ENCODE measurements at regions not wholly inside any gene's neighbourhood (a gene's known extent, or its start where the extent isn't known, plus 50 kb on each side); places are given as distances from the start of the nearest gene placed in this dataset.

GRCh38 chrX:40327085-40327484 lies 229.3 kb upstream of the BCOR start:
- Histone ChIP-seq H3K4me1 (ENCODE audit: control insufficient read depth, insufficient read depth, low read length, poor library complexity, severe bottlenecking) (no peaks in the 10 kb centered on the region), H3K9me3 (ENCODE audit: control insufficient read depth, low read length) (no peaks in the 10 kb centered on the region), H3K27ac (ENCODE audit: insufficient read depth, low read length, poor library complexity, severe bottlenecking) (no peak overlapping the region), H3K36me3 (ENCODE audit: control insufficient read depth, insufficient read depth, low read length) (no peaks in the 10 kb centered on the region), H3K4me3 (ENCODE audit: insufficient read depth, low read depth, low read length, poor library complexity, severe bottlenecking) (no peak overlapping the region), H3K27me3 (replicated peaks; ENCODE audit: control insufficient read depth, insufficient read depth, low read length, poor library complexity, severe bottlenecking) (peaks cover 3% of the 10 kb centered on the region)
- DNase-seq, result no peak

GRCh38 chrX:40326186-40326965 lies 228.6 kb upstream of the BCOR start:
- Histone ChIP-seq H3K36me3 (ENCODE audit: control insufficient read depth, insufficient read depth, low read length) (no peaks in the 10 kb centered on the region), H3K9me3 (ENCODE audit: control insufficient read depth, low read length) (no peaks in the 10 kb centered on the region), H3K4me1 (ENCODE audit: control insufficient read depth, insufficient read depth, low read length, poor library complexity, severe bottlenecking) (no peaks in the 10 kb centered on the region), H3K4me3 (ENCODE audit: insufficient read depth, low read depth, low read length, poor library complexity, severe bottlenecking) (no peak overlapping the region), H3K27me3 (replicated peaks; ENCODE audit: control insufficient read depth, insufficient read depth, low read length, poor library complexity, severe bottlenecking) (peaks cover 3% of the 10 kb centered on the region), H3K27ac (ENCODE audit: insufficient read depth, low read length, poor library complexity, severe bottlenecking) (no peak overlapping the region)
- DNase-seq, result no peak

GRCh38 chrX:40325161-40325560 lies 227.4 kb upstream of the BCOR start:
- no peak for DNase-seq
- Histone ChIP-seq H3K4me3 (ENCODE audit: insufficient read depth, low read depth, low read length, poor library complexity, severe bottlenecking) (no peak overlapping the region), H3K27me3 (replicated peaks; ENCODE audit: control insufficient read depth, insufficient read depth, low read length, poor library complexity, severe bottlenecking) (peaks cover 3% of the 10 kb centered on the region), H3K36me3 (ENCODE audit: control insufficient read depth, insufficient read depth, low read length) (no peaks in the 10 kb centered on the region), H3K4me1 (ENCODE audit: control insufficient read depth, insufficient read depth, low read length, poor library complexity, severe bottlenecking) (no peaks in the 10 kb centered on the region), H3K9me3 (ENCODE audit: control insufficient read depth, low read length) (no peaks in the 10 kb centered on the region), H3K27ac (ENCODE audit: insufficient read depth, low read length, poor library complexity, severe bottlenecking) (no peak overlapping the region)

GRCh38 chrX:40323977-40324376 lies 226.2 kb upstream of the BCOR start:
- H3K27me3 ChIP-seq (replicated peaks; ENCODE audit: control insufficient read depth, insufficient read depth, low read length, poor library complexity, severe bottlenecking), result peaks cover 3% of the 10 kb centered on the region
- no peak overlapping the region for H3K4me3 ChIP-seq (ENCODE audit: insufficient read depth, low read depth, low read length, poor library complexity, severe bottlenecking)
- no peak overlapping the region for H3K27ac ChIP-seq (ENCODE audit: insufficient read depth, low read length, poor library complexity, severe bottlenecking)
- no peaks in the 10 kb centered on the region for H3K9me3 ChIP-seq (ENCODE audit: control insufficient read depth, low read length)
- no peaks in the 10 kb centered on the region for H3K4me1 ChIP-seq (ENCODE audit: control insufficient read depth, insufficient read depth, low read length, poor library complexity, severe bottlenecking)
- no peaks in the 10 kb centered on the region for H3K36me3 ChIP-seq (ENCODE audit: control insufficient read depth, insufficient read depth, low read length)
- no peak for DNase-seq

- Histone ChIP-seq H3K36me3 (ENCODE audit: control insufficient read depth, insufficient read depth, low read length) (no peaks in the 10 kb centered on the region), H3K27ac (ENCODE audit: insufficient read depth, low read length, poor library complexity, severe bottlenecking) (no peak overlapping the region), H3K4me3 (ENCODE audit: insufficient read depth, low read depth, low read length, poor library complexity, severe bottlenecking) (no peak overlapping the region), H3K9me3 (ENCODE audit: control insufficient read depth, low read length) (no peaks in the 10 kb centered on the region), H3K27me3 (replicated peaks; ENCODE audit: control insufficient read depth, insufficient read depth, low read length, poor library complexity, severe bottlenecking) (no peaks in the 10 kb centered on the region), H3K4me1 (ENCODE audit: control insufficient read depth, insufficient read depth, low read length, poor library complexity, severe bottlenecking) (no peaks in the 10 kb centered on the region)
- no peak for DNase-seq
Observed at GRCh38 chrX:40320819-40321218, 223.1 kb upstream of the BCOR start.

- Histone ChIP-seq H3K36me3 (ENCODE audit: control insufficient read depth, insufficient read depth, low read length) (no peaks in the 10 kb centered on the region), H3K27ac (ENCODE audit: insufficient read depth, low read length, poor library complexity, severe bottlenecking) (no peak overlapping the region), H3K4me1 (ENCODE audit: control insufficient read depth, insufficient read depth, low read length, poor library complexity, severe bottlenecking) (no peaks in the 10 kb centered on the region), H3K4me3 (ENCODE audit: insufficient read depth, low read depth, low read length, poor library complexity, severe bottlenecking) (no peak overlapping the region), H3K27me3 (replicated peaks; ENCODE audit: control insufficient read depth, insufficient read depth, low read length, poor library complexity, severe bottlenecking) (no peaks in the 10 kb centered on the region), H3K9me3 (ENCODE audit: control insufficient read depth, low read length) (no peaks in the 10 kb centered on the region)
- DNase-seq, result no peak
Observed at GRCh38 chrX:40318801-40319200, 221.0 kb upstream of the BCOR start.

- Histone ChIP-seq H3K27me3 (replicated peaks; ENCODE audit: control insufficient read depth, insufficient read depth, low read length, poor library complexity, severe bottlenecking) (no peaks in the 10 kb centered on the region), H3K4me1 (ENCODE audit: control insufficient read depth, insufficient read depth, low read length, poor library complexity, severe bottlenecking) (no peaks in the 10 kb centered on the region), H3K9me3 (ENCODE audit: control insufficient read depth, low read length) (no peaks in the 10 kb centered on the region), H3K27ac (ENCODE audit: insufficient read depth, low read length, poor library complexity, severe bottlenecking) (no peak overlapping the region), H3K36me3 (ENCODE audit: control insufficient read depth, insufficient read depth, low read length) (no peaks in the 10 kb centered on the region), H3K4me3 (ENCODE audit: insufficient read depth, low read depth, low read length, poor library complexity, severe bottlenecking) (no peak overlapping the region)
- no peak for DNase-seq
Observed at GRCh38 chrX:40318076-40318475, 220.3 kb upstream of the BCOR start.

GRCh38 chrX:40316502-40316901 lies 218.7 kb upstream of the BCOR start:
- no peaks in the 10 kb centered on the region for H3K27me3 ChIP-seq (replicated peaks; ENCODE audit: control insufficient read depth, insufficient read depth, low read length, poor library complexity, severe bottlenecking)
- no peak overlapping the region for H3K4me3 ChIP-seq (ENCODE audit: insufficient read depth, low read depth, low read length, poor library complexity, severe bottlenecking)
- H3K27ac ChIP-seq (ENCODE audit: insufficient read depth, low read length, poor library complexity, severe bottlenecking), result no peak overlapping the region
- H3K9me3 ChIP-seq (ENCODE audit: control insufficient read depth, low read length), result no peaks in the 10 kb centered on the region
- no peak for DNase-seq
- no peaks in the 10 kb centered on the region for H3K36me3 ChIP-seq (ENCODE audit: control insufficient read depth, insufficient read depth, low read length)
- H3K4me1 ChIP-seq (ENCODE audit: control insufficient read depth, insufficient read depth, low read length, poor library complexity, severe bottlenecking), result no peaks in the 10 kb centered on the region

- H3K4me1 ChIP-seq (ENCODE audit: control insufficient read depth, insufficient read depth, low read length, poor library complexity, severe bottlenecking), result no peaks in the 10 kb centered on the region
- DNase-seq, result no peak
- H3K27ac ChIP-seq (ENCODE audit: insufficient read depth, low read length, poor library complexity, severe bottlenecking), result no peak overlapping the region
- no peaks in the 10 kb centered on the region for H3K9me3 ChIP-seq (ENCODE audit: control insufficient read depth, low read length)
- no peaks in the 10 kb centered on the region for H3K36me3 ChIP-seq (ENCODE audit: control insufficient read depth, insufficient read depth, low read length)
- H3K27me3 ChIP-seq (replicated peaks; ENCODE audit: control insufficient read depth, insufficient read depth, low read length, poor library complexity, severe bottlenecking), result no peaks in the 10 kb centered on the region
- no peak overlapping the region for H3K4me3 ChIP-seq (ENCODE audit: insufficient read depth, low read depth, low read length, poor library complexity, severe bottlenecking)
Observed at GRCh38 chrX:40314070-40314469, 216.3 kb upstream of the BCOR start.

- no peak for DNase-seq
- Histone ChIP-seq H3K4me3 (ENCODE audit: insufficient read depth, low read depth, low read length, poor library complexity, severe bottlenecking) (no peak overlapping the region), H3K27ac (ENCODE audit: insufficient read depth, low read length, poor library complexity, severe bottlenecking) (no peak overlapping the region), H3K27me3 (replicated peaks; ENCODE audit: control insufficient read depth, insufficient read depth, low read length, poor library complexity, severe bottlenecking) (no peaks in the 10 kb centered on the region), H3K36me3 (ENCODE audit: control insufficient read depth, insufficient read depth, low read length) (no peaks in the 10 kb centered on the region), H3K9me3 (ENCODE audit: control insufficient read depth, low read length) (no peaks in the 10 kb centered on the region), H3K4me1 (ENCODE audit: control insufficient read depth, insufficient read depth, low read length, poor library complexity, severe bottlenecking) (no peaks in the 10 kb centered on the region)
Observed at GRCh38 chrX:40313269-40313668, 215.5 kb upstream of the BCOR start.

Measured in effector memory CD4-positive, alpha-beta T cell (primary cell).